Heart left ventricle (tissue), 16 donors: ENCODE measurements at regions not wholly inside any gene's neighbourhood (a gene's known extent, or its start where the extent isn't known, plus 50 kb on each side); places are given as distances from the start of the nearest gene placed in this dataset.

Experiments used
- ATAC-seq, 4 donors: fragments of 200-7000 bp; cut with Tn5 transposase; one replicate each; pipeline ENCODE4 v1.9.1; 2020 to 2022; ENCODE audit warnings: moderate library complexity in 4 of 4, mild to moderate bottlenecking in 3 of 4, moderate number of reproducible peaks in 1 of 4
- DNase-seq, 5 donors: peaks; one replicate each; pipeline ENCODE4 v3.0.0-alpha.2; 2020
- H3K27ac ChIP-seq, 12 donors: fragments of 200-600 bp; sonication (generic) in 4 of 12; one replicate each; pipeline versions ENCODE4 v1.5.0 to v1.8.0; 2016 to 2022; ENCODE audit warnings: mild to moderate bottlenecking in 2 of 12
- H3K27me3 ChIP-seq, 9 donors: fragments of 200-600 bp; sonication (generic) in 2 of 9; one replicate each; pipeline versions ENCODE4 v1.5.1 to v1.8.0; 2016 to 2022; ENCODE audit warnings: mild to moderate bottlenecking in 3 of 9
- H3K36me3 ChIP-seq, 9 donors: fragments of 200-600 bp; sonication (generic) in 2 of 9; one replicate each; pipeline versions ENCODE4 v1.5.0 to v1.8.0; 2018 to 2022; ENCODE audit warnings: mild to moderate bottlenecking in 2 of 9
- H3K4me1 ChIP-seq, 12 donors: fragments of 200-600 bp; sonication (generic) in 4 of 12; one replicate each; pipeline versions ENCODE4 v1.5.0 to v1.8.0; 2016 to 2022; ENCODE audit warnings: mild to moderate bottlenecking in 3 of 12
- H3K4me3 ChIP-seq, 12 donors: fragments of 200-600 bp; sonication (generic) in 4 of 12; one replicate each; pipeline versions ENCODE4 v1.5.0 to v1.8.0; 2017 to 2022; ENCODE audit warnings: mild to moderate bottlenecking in 9 of 12, moderate library complexity in 4 of 12
- H3K9me3 ChIP-seq, 12 donors: fragments of 200-600 bp; sonication (generic) in 4 of 12; one replicate each; pipeline versions ENCODE4 v1.5.0 to v1.8.0; 2016 to 2022; ENCODE audit warnings: mild to moderate bottlenecking in 1 of 12
- CTCF ChIP-seq, 12 donors: fragments of 200-600 bp; sonication (generic) in 4 of 12; IDR thresholded peaks; one replicate each; pipeline versions ENCODE4 v1.5.0 to v1.8.0; 2018 to 2022; ENCODE audit warnings: antibody characterized with exemption in 12 of 12, mild to moderate bottlenecking in 5 of 12
- POLR2A ChIP-seq, 2 donors: fragments of 450-650 bp; IDR thresholded peaks; one replicate each; pipeline ENCODE4 v1.6.1; 2017; ENCODE audit warnings: antibody characterized with exemption in 2 of 2, mild to moderate bottlenecking in 2 of 2, moderate library complexity in 2 of 2
- WGBS, 4 donors: extraction: QIAGEN DNeasy Blood & Tissue Kit in 2 of 4; methylation state at CpG; one replicate each; pipeline versions ENCODE4 v1.1.5 to v1.1.7; 2013 to 2018; 5-methylcytosine and 5-hydroxymethylcytosine counted together
- intact Hi-C, 10 donors: fragments of 100-400 bp; cut with DNase I; formaldehyde crosslinking; loops; one replicate each; pipeline versions ENCODE4 v1.11.1 to v1.14.2; 2022
- donor health status: ischemic (EF 13 %, LVEDD 7.1; RV severe dilation, severe dysfunction).
- donor health status: healthy with polysubstance abuse.
- donor health status: DM: no; HTN: yes; CAD: no.
- donor health status: DM: no; HTN: no; CAD: no.
- donor health status: ischemic (EF 25% LVEDD 6.9; RV normal size, moderate dysfunction).
- donor health status: ischemic (EF 25% LVEDD 5.7; RV mildly dilated, moderate dysfunction).
- donor health status: healthy.
- donor health status: DM: yes; HTN: yes; CAD: no.
- donor health status: ischemic (EF 35%, LVEDD 5.7; RV mildly dilated, moderate dysfunction).
- donor health status: nonischemic (EF 11% LVEDD 7.7; RV severe dilation, severe dysfunction).
- donor health status: DM: yes; HTN: yes; CAD: no.
- donor health status: PGD.
- donor health status: ischemic (EF 29% LVEDD 5.4; RV normal size, mild dysfunction).
- donor health status: nonischemic (EF 23%, LVEDD 6.1; RV moderate dilation, normal function).

GRCh38 chr22:22050141-22050775 is 67.7 kb upstream of the TOP3B start:
- H3K4me1 ChIP-seq, result no peaks in the 10 kb centered on the region
- H3K4me3 ChIP-seq, result no peak overlapping the region
- no peaks in the 10 kb centered on the region for H3K36me3 ChIP-seq
- no peak overlapping the region for H3K27ac ChIP-seq
- H3K27me3 ChIP-seq, result peaks cover 0 to 12% (median 0%) of the 10 kb centered on the region in 9 donors
- ATAC-seq (no peak), DNase-seq (no peak)
- TF ChIP-seq POLR2A (IDR thresholded peaks at IDR 0.05) (no peak), CTCF (IDR thresholded peaks at IDR 0.05) (no peak)
- intact Hi-C loops, result no loop called here
- peaks cover 0 to 7% (median 0%) of the 10 kb centered on the region in 12 donors for H3K9me3 ChIP-seq

GRCh38 chr22:22049684-22050083 is 67.1 kb upstream of the TOP3B start:
- no peaks in the 10 kb centered on the region for H3K4me1 ChIP-seq
- H3K36me3 ChIP-seq, result no peaks in the 10 kb centered on the region
- intact Hi-C loops, result no loop called here
- peaks cover 0 to 7% (median 0%) of the 10 kb centered on the region in 12 donors for H3K9me3 ChIP-seq
- 29 to 80% (median 59%) methylated on average over 1 of the region's 1 CpG for WGBS, 4 donors
- no peak for TF ChIP-seq CTCF (IDR thresholded peaks at IDR 0.05)
- no peak for TF ChIP-seq POLR2A (IDR thresholded peaks at IDR 0.05)
- H3K4me3 ChIP-seq, result no peak overlapping the region
- peaks cover 0 to 12% (median 0%) of the 10 kb centered on the region in 9 donors for H3K27me3 ChIP-seq
- no peak overlapping the region for H3K27ac ChIP-seq
- ATAC-seq, result no peak
- no peak for DNase-seq

GRCh38 chr22:22048981-22049531 is 66.5 kb upstream of the TOP3B start:
- H3K9me3 ChIP-seq, result peaks cover 0 to 7% (median 0%) of the 10 kb centered on the region in 12 donors
- no peak overlapping the region for H3K27ac ChIP-seq
- no peaks in the 10 kb centered on the region for H3K4me1 ChIP-seq
- WGBS, 4 donors, result 28 to 46% (median 37%) methylated on average over 2 of the region's 2 CpGs
- DNase-seq (no peak), ATAC-seq (no peak)
- TF ChIP-seq POLR2A (IDR thresholded peaks at IDR 0.05) (no peak), CTCF (IDR thresholded peaks at IDR 0.05) (no peak)
- H3K4me3 ChIP-seq, result no peak overlapping the region
- H3K36me3 ChIP-seq, result no peaks in the 10 kb centered on the region
- intact Hi-C loops, result no loop called here
- peaks cover 0 to 12% (median 0%) of the 10 kb centered on the region in 9 donors for H3K27me3 ChIP-seq

- peaks cover 0 to 12% (median 0%) of the 10 kb centered on the region in 9 donors for H3K27me3 ChIP-seq
- ATAC-seq (no peak), DNase-seq (no peak)
- H3K9me3 ChIP-seq, result peaks cover 0 to 7% (median 0%) of the 10 kb centered on the region in 12 donors
- no peak overlapping the region for H3K4me3 ChIP-seq
- no peaks in the 10 kb centered on the region for H3K4me1 ChIP-seq
- intact Hi-C loops, result no loop called here
- H3K27ac ChIP-seq, result no peak overlapping the region
- no peaks in the 10 kb centered on the region for H3K36me3 ChIP-seq
- 71 to 75% (median 72%) methylated on average over 2 of the region's 2 CpGs for WGBS, 4 donors
- no peak for TF ChIP-seq CTCF (IDR thresholded peaks at IDR 0.05)
- no peak for TF ChIP-seq POLR2A (IDR thresholded peaks at IDR 0.05)
Measured at GRCh38 chr22:22048318-22048942, 65.8 kb upstream of the TOP3B start.
